Caco-2 (cell line): ENCODE measurements at regions not wholly inside any gene's neighbourhood (a gene's known extent, or its start where the extent isn't known, plus 50 kb on each side); places are given as distances from the start of the nearest gene placed in this dataset.

Source experiments
- BruUV-seq: library from RNA; stranded (reverse); fragments of 400-500 nt; replicated peaks from 2 replicates; lab custom pipeline; 2021; lab: Mats Ljungman, UMichigan
- CTCF ChIA-PET: fragments of 300-600 bp; sonication (Branson Sonifier 250); formaldehyde crosslinking; loops from one replicate; lab custom pipeline; 2022; ENCODE audit warnings: antibody characterized with exemption; lab: Charles Lee
- POLR2A ChIA-PET: fragments of 300-600 bp; sonication (Branson Sonifier 250); formaldehyde crosslinking; loops from one replicate; lab custom pipeline; 2022; ENCODE audit warnings: antibody characterized with exemption; lab: Charles Lee
- DNase-seq, 2 experiments: peaks; one replicate each; pipeline versions ENCODE4 v3.0.0 to v3.0.0-alpha.2; 2020 to 2022
- H3K27me3 ChIP-seq: replicated peaks from 2 replicates; pipeline ENCODE4 v1.6.0; 2011; ENCODE audit warnings: low read length; ENCODE audit not compliant: control insufficient read depth, insufficient read depth
- H3K36me3 ChIP-seq: 2 replicates; pipeline ENCODE4 v1.5.1; 2011; ENCODE audit warnings: low read length; ENCODE audit not compliant: control insufficient read depth, insufficient read depth
- H3K4me1 ChIP-seq: fragments of 250-450 bp; sonication (Bioruptor Pico); 2 replicates; pipeline ENCODE4 v1.5.1; 2020; ENCODE audit warnings: mild to moderate bottlenecking
- H3K4me3 ChIP-seq: 2 replicates; pipeline ENCODE4 v1.5.1; 2011; ENCODE audit warnings: low read depth, mild to moderate bottlenecking, control low read depth, low read length
- H3K9me3 ChIP-seq: fragments of 250-450 bp; sonication (Bioruptor Pico); 2 replicates; pipeline ENCODE4 v1.5.1; 2020; ENCODE audit warnings: mild to moderate bottlenecking, moderate library complexity
- H3K27ac Mint-ChIP-seq: one replicate; pipeline ENCODE4 v1.8.0; 2022; ENCODE audit warnings: mixed read lengths; ENCODE audit not compliant: unreplicated experiment
- H3K27me3 Mint-ChIP-seq: one replicate; pipeline ENCODE4 v1.8.0; 2022; ENCODE audit warnings: mixed read lengths; ENCODE audit not compliant: insufficient read depth, unreplicated experiment
- H3K36me3 Mint-ChIP-seq: one replicate; pipeline ENCODE4 v1.8.0; 2022; ENCODE audit warnings: mild to moderate bottlenecking, mixed read lengths; ENCODE audit not compliant: insufficient read depth, unreplicated experiment
- H3K4me1 Mint-ChIP-seq: one replicate; pipeline ENCODE4 v1.8.0; 2022; ENCODE audit warnings: low read depth, mixed read lengths; ENCODE audit not compliant: unreplicated experiment
- H3K4me3 Mint-ChIP-seq: one replicate; pipeline ENCODE4 v1.8.0; 2022; ENCODE audit warnings: mild to moderate bottlenecking, moderate library complexity, mixed read lengths; ENCODE audit not compliant: unreplicated experiment
- H3K9me3 Mint-ChIP-seq: one replicate; pipeline ENCODE4 v1.8.0; 2022; ENCODE audit warnings: mixed read lengths; ENCODE audit not compliant: unreplicated experiment
- intact Hi-C: fragments of 100-400 bp; cut with micrococcal nuclease; formaldehyde crosslinking; loops from one replicate; pipeline ENCODE4 v1.10.0; 2022; ENCODE audit not compliant: unreplicated experiment
- TF ChIP-seq, protein P1 (sequence below), 2 experiments: fragments of 200-600 bp in 1 of 2; IDR thresholded peaks; 1 replicate in 1 of 2; 2 replicates in 1 of 2; pipeline versions ENCODE4 v1.5.1 to v1.8.0; 2011 to 2022; ENCODE audit warnings: antibody characterized with exemption in 1 of 2, control low read depth in 1 of 2, inconsistent platforms in 1 of 2, low read depth in 1 of 2, low read length in 1 of 2, mild to moderate bottlenecking in 1 of 2, moderate library complexity in 1 of 2; ENCODE audit not compliant: insufficient read depth in 1 of 2, severe bottlenecking in 1 of 2, unreplicated experiment in 1 of 2

DNA sequence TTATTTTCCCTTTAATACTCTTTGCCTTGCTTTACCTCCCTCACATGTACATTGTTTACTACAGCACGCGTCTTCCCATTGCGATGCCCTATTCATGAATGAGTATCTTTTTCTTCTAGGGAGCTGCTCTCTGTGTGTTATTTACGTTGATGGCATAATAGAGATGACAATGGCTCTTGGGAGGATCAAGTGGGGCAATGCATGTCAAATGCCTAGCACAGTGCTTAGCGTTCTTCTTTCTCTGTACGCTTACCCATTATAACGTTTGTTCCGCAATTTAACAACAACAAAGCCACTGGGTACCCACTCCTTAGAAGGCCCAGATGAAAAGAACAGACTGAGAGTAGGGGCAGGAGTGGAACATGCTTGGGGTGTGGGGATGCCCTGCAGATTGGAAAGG lies 271.6 kb upstream of the TNRC6C start:
- no peaks in the 10 kb centered on the region for H3K36me3 Mint-ChIP-seq
- H3K9me3 Mint-ChIP-seq, result no peaks in the 10 kb centered on the region
- intact Hi-C loops, result no loop called here
- Histone ChIP-seq H3K36me3 (no peaks in the 10 kb centered on the region), H3K27me3 (no peaks in the 10 kb centered on the region; the same call in 1 of the 2 replicates), H3K4me1 (no peaks in the 10 kb centered on the region), H3K9me3 (no peaks in the 10 kb centered on the region), H3K4me3 (no peak overlapping the region)
- BruUV-seq, result no TSS peak
- POLR2A ChIA-PET, result no interaction called here
- H3K27ac Mint-ChIP-seq, result no peak overlapping the region
- CTCF ChIA-PET, result no interaction called here
- DNase-seq, result no peak
- H3K27me3 Mint-ChIP-seq, result peaks cover 20% of the 10 kb centered on the region
- H3K4me1 Mint-ChIP-seq, result no peaks in the 10 kb centered on the region
- H3K4me3 Mint-ChIP-seq, result no peak overlapping the region
- TF ChIP-seq, protein P1, sequence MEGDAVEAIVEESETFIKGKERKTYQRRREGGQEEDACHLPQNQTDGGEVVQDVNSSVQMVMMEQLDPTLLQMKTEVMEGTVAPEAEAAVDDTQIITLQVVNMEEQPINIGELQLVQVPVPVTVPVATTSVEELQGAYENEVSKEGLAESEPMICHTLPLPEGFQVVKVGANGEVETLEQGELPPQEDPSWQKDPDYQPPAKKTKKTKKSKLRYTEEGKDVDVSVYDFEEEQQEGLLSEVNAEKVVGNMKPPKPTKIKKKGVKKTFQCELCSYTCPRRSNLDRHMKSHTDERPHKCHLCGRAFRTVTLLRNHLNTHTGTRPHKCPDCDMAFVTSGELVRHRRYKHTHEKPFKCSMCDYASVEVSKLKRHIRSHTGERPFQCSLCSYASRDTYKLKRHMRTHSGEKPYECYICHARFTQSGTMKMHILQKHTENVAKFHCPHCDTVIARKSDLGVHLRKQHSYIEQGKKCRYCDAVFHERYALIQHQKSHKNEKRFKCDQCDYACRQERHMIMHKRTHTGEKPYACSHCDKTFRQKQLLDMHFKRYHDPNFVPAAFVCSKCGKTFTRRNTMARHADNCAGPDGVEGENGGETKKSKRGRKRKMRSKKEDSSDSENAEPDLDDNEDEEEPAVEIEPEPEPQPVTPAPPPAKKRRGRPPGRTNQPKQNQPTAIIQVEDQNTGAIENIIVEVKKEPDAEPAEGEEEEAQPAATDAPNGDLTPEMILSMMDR (IDR thresholded peaks at IDR 0.05; ENCODE audit: insufficient read depth in 1 of 2, low read depth in 1 of 2, low read length in 1 of 2, severe bottlenecking in 1 of 2, unreplicated experiment in 1 of 2), result no peak

DNA sequence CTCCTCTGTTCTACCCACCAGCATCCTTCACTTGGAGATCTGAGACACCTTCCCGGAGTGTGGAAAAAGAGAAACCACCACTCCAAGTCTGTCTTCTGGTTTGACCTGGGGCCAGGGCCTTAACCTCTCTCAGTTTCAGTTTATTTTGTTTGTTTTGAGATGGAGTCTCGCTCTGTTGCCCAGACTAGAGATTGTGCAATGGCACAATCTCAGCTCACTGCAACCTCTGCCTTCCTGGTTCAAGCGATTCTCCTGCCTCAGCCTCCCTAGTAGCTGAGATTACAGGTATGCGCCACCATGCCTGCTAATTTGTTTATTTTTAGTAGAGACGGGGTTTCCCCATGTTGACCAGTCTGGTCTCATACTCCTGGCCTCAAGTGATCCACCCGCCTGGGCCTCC lies 271.1 kb upstream of the TNRC6C start:
- H3K4me3 Mint-ChIP-seq, result no peak overlapping the region
- BruUV-seq, result no TSS peak
- DNase-seq, result no peak
- TF ChIP-seq, protein P1 (IDR thresholded peaks at IDR 0.05; ENCODE audit: insufficient read depth in 1 of 2, low read depth in 1 of 2, low read length in 1 of 2, severe bottlenecking in 1 of 2, unreplicated experiment in 1 of 2), result no peak
- no peak overlapping the region for H3K27ac Mint-ChIP-seq
- ChIA-PET POLR2A (no interaction called here), CTCF (no interaction called here)
- Histone ChIP-seq H3K9me3 (no peaks in the 10 kb centered on the region), H3K4me3 (no peak overlapping the region), H3K36me3 (no peaks in the 10 kb centered on the region), H3K4me1 (no peaks in the 10 kb centered on the region), H3K27me3 (no peaks in the 10 kb centered on the region; the same call in 1 of the 2 replicates)
- H3K4me1 Mint-ChIP-seq, result no peaks in the 10 kb centered on the region
- intact Hi-C loops, result no loop called here
- no peaks in the 10 kb centered on the region for H3K9me3 Mint-ChIP-seq
- H3K27me3 Mint-ChIP-seq, result peaks cover 23% of the 10 kb centered on the region
- H3K36me3 Mint-ChIP-seq, result no peaks in the 10 kb centered on the region

DNA sequence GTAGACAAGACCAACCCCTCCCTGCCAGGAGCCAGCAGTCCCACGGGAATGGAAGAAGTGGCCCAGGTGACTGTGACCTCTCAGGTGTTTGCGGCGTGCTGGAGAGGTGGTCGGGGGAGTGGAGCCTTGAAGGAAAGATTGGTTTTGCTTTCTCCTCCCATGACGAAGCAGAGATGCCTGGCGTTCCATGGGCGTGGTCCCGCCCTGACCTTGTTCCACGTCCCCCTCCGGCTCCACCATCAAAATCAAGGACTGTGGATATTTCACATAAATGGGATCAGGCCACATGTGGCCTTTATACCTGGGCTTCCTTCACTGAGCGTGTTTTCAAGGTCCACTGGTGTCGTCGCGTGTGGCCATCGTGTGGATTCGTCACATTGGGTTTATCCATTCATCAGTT lies 270.6 kb upstream of the TNRC6C start:
- Mint-ChIP-seq H3K27me3 (peaks cover 26% of the 10 kb centered on the region), H3K4me1 (no peaks in the 10 kb centered on the region), H3K36me3 (no peaks in the 10 kb centered on the region), H3K9me3 (no peaks in the 10 kb centered on the region), H3K4me3 (no peak overlapping the region), H3K27ac (no peak overlapping the region)
- no peaks in the 10 kb centered on the region for H3K4me1 ChIP-seq
- H3K4me3 ChIP-seq, result no peak overlapping the region
- TF ChIP-seq, protein P1 (IDR thresholded peaks at IDR 0.05; ENCODE audit: insufficient read depth in 1 of 2, low read depth in 1 of 2, low read length in 1 of 2, severe bottlenecking in 1 of 2, unreplicated experiment in 1 of 2), result no peak
- no peaks in the 10 kb centered on the region for H3K9me3 ChIP-seq
- H3K27me3 ChIP-seq, result no peaks in the 10 kb centered on the region; the same call in 1 of the 2 replicates
- POLR2A ChIA-PET, result no interaction called here
- BruUV-seq, result no TSS peak
- no peaks in the 10 kb centered on the region for H3K36me3 ChIP-seq
- DNase-seq, result no peak
- intact Hi-C loops, result no loop called here
- CTCF ChIA-PET, result no interaction called here
